MCF 10A (cell line): ENCODE measurements at regions not wholly inside any gene's neighbourhood (a gene's known extent, or its start where the extent isn't known, plus 50 kb on each side); places are given as distances from the start of the nearest gene placed in this dataset.

ENCODE experiments used
- BruUV-seq: library from RNA; stranded (reverse); fragments of 400-500 nt; replicated peaks from 2 replicates; lab custom pipeline; 2021; lab: Mats Ljungman, UMichigan
- CTCF ChIA-PET: fragments of 300-600 bp; sonication (Branson Sonifier 250); formaldehyde crosslinking; extraction: SDS; loops from one replicate; lab custom pipeline; 2021; ENCODE audit warnings: antibody characterized with exemption, inconsistent platforms; lab: Yijun Ruan, JAX
- POLR2A ChIA-PET: fragments of 300-600, 350-650 bp; sonication (Branson Sonifier 250); formaldehyde crosslinking; extraction: SDS; loops from one replicate; lab custom pipeline; 2020; ENCODE audit warnings: antibody characterized with exemption, inconsistent platforms; lab: Yijun Ruan, JAX
- DNase-seq: peaks from one replicate; pipeline ENCODE4 v3.0.0-alpha.2; 2018; ENCODE audit not compliant: unreplicated experiment
- H3K27ac Mint-ChIP-seq: one replicate; pipeline ENCODE4 v1.8.0; 2022; ENCODE audit warnings: mild to moderate bottlenecking, low read depth, mixed read lengths; ENCODE audit not compliant: unreplicated experiment
- H3K27me3 Mint-ChIP-seq: one replicate; pipeline ENCODE4 v1.8.0; 2022; ENCODE audit warnings: mixed read lengths; ENCODE audit not compliant: insufficient read depth, unreplicated experiment
- H3K36me3 Mint-ChIP-seq: one replicate; pipeline ENCODE4 v1.8.0; 2022; ENCODE audit warnings: mild to moderate bottlenecking, moderate library complexity, mixed read lengths; ENCODE audit not compliant: insufficient read depth, unreplicated experiment
- H3K4me1 Mint-ChIP-seq: one replicate; pipeline ENCODE4 v1.8.0; 2022; ENCODE audit warnings: mixed read lengths; ENCODE audit not compliant: insufficient read depth, unreplicated experiment
- H3K4me3 Mint-ChIP-seq: one replicate; pipeline ENCODE4 v1.8.0; 2022; ENCODE audit warnings: mild to moderate bottlenecking, moderate library complexity, mixed read lengths; ENCODE audit not compliant: unreplicated experiment
- H3K9me3 Mint-ChIP-seq: one replicate; pipeline ENCODE4 v1.8.0; 2022; ENCODE audit warnings: mixed read lengths; ENCODE audit not compliant: unreplicated experiment
- CTCF ChIP-seq: fragments of 200-600 bp; IDR thresholded peaks from one replicate; pipeline ENCODE4 v1.8.0; 2022; ENCODE audit warnings: antibody characterized with exemption, mild to moderate bottlenecking; ENCODE audit not compliant: unreplicated experiment
- intact Hi-C: fragments of 100-400 bp; cut with micrococcal nuclease; formaldehyde crosslinking; loops from 2 replicates; pipeline ENCODE4 v1.14.1; 2022

DNA sequence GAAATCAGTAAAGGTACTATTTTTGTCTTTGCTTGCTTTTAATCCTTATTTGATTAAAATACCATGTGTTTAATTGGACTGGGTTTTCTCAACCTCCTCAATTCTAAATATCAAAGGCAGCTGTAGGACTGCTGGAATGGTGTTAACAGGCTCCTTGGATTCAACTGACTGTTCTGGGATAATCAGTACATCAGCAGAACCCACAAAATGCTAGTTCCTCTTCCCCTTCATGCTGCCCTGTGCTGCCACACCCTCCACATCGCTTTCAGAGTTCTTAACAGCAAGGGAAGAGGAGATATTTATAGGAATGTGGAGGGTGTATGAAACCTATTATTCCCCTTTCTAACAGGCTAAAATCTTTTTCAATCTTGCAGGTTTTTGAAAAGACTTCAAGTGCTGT is 82.4 kb downstream of the KCTD12 start:
- H3K36me3 Mint-ChIP-seq: no peaks in the 10 kb centered on the region
- intact Hi-C loops: no loop called here
- no peak overlapping the region for H3K27ac Mint-ChIP-seq
- ChIA-PET CTCF (no interaction called here), POLR2A (no interaction called here)
- no peak for TF ChIP-seq CTCF
- no peak for DNase-seq
- no TSS peak for BruUV-seq
- H3K27me3 Mint-ChIP-seq: no peaks in the 10 kb centered on the region
- no peak overlapping the region for H3K4me3 Mint-ChIP-seq
- peaks cover 5% of the 10 kb centered on the region for H3K9me3 Mint-ChIP-seq
- no peaks in the 10 kb centered on the region for H3K4me1 Mint-ChIP-seq

GRCh38 chr13:76800943-76801342 is 85.3 kb downstream of the KCTD12 start:
- TF ChIP-seq CTCF: no peak
- BruUV-seq: no TSS peak
- Mint-ChIP-seq H3K27ac (no peak overlapping the region), H3K36me3 (no peaks in the 10 kb centered on the region), H3K4me1 (no peaks in the 10 kb centered on the region), H3K9me3 (no peaks in the 10 kb centered on the region), H3K27me3 (no peaks in the 10 kb centered on the region), H3K4me3 (no peak overlapping the region)
- CTCF ChIA-PET: no interaction called here
- POLR2A ChIA-PET: no interaction called here
- DNase-seq: no peak
- intact Hi-C loops: no loop called here

DNA sequence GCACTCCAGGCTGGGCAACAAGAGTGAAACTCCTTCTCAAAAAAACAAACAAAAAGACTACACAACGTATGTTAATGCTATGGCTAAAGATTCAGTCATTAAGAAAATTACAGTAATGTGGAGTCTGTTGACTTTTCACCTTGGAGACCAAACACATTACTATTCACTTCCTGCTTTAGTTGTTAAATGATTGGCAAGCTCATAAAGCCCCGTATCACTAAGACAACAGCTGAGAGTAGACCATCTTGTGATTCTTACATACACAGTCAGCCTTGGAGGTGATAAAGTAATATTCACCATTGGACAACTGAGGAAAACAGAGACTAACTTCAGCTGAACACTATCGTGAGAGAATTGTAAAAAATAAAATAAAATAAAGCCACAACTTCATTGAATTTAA is 86.5 kb downstream of the KCTD12 start:
- Mint-ChIP-seq H3K9me3 (no peaks in the 10 kb centered on the region), H3K36me3 (no peaks in the 10 kb centered on the region), H3K27me3 (no peaks in the 10 kb centered on the region), H3K4me3 (no peak overlapping the region), H3K4me1 (no peaks in the 10 kb centered on the region), H3K27ac (no peak overlapping the region)
- TF ChIP-seq CTCF: no peak
- ChIA-PET POLR2A (interaction anchor here (0.6 kb wide), 1 partner anchor 1158 kb away, joined by 3 read pairs; no protein-coding TSS in a partner anchor), CTCF (interaction anchor here (1.6 kb wide), 1 partner anchor 14 kb away, joined by 10 read pairs; no protein-coding TSS in a partner anchor)
- DNase-seq: no peak
- BruUV-seq: no TSS peak
- intact Hi-C loops: no loop called here

DNA sequence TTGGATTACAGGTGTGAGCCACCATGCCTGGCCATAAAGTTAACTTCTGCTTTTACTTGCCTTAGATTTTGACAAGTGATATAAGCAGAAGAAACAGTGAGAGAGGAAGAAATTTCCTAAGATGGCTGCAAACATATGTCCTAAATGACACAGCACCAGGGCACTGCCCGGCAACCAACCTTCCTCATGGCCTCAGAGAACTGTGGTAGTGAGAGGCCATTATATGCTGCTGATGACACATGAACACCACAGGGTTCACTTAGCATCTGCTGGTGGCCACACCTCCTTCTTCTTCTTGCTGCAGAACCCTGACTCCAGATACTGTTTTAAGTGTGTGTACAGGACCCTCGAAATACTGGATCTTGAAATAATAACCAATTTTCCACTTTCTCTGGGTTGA is 88.2 kb downstream of the KCTD12 start:
- H3K27me3 Mint-ChIP-seq: no peaks in the 10 kb centered on the region
- intact Hi-C loops: no loop called here
- DNase-seq: no peak
- no peak for TF ChIP-seq CTCF
- H3K4me3 Mint-ChIP-seq: no peak overlapping the region
- CTCF ChIA-PET: no interaction called here
- no peaks in the 10 kb centered on the region for H3K36me3 Mint-ChIP-seq
- no peaks in the 10 kb centered on the region for H3K9me3 Mint-ChIP-seq
- no peak overlapping the region for H3K27ac Mint-ChIP-seq
- H3K4me1 Mint-ChIP-seq: no peaks in the 10 kb centered on the region
- POLR2A ChIA-PET: no interaction called here
- BruUV-seq: no TSS peak
